ENCODE measurements at regions not wholly inside any gene's neighbourhood (a gene's known extent, or its start where the extent isn't known, plus 50 kb on each side); places are given as distances from the start of the nearest gene placed in this dataset.

GRCh38 chr13:100980171-100980570 lies 305.6 kb upstream of the TMTC4 start:
- no peaks in the 10 kb centered on the region for H3K4me1 ChIP-seq (ENCODE audit: control insufficient read depth, insufficient read depth, low read length)
- no peak overlapping the region for H2BK120ac ChIP-seq (ENCODE audit: low read depth, low read length)
- H3K4me2 ChIP-seq (ENCODE audit: low read depth, low read length) = no peak overlapping the region
- no peaks in the 10 kb centered on the region for H4K20me1 ChIP-seq (ENCODE audit: insufficient read depth, low read length)
- no peak overlapping the region for H2AFZ ChIP-seq (replicated peaks; ENCODE audit: low read length, poor library complexity)
- no peak overlapping the region for H2BK20ac ChIP-seq (ENCODE audit: low read depth, low read length)
- H3K18ac ChIP-seq (ENCODE audit: low read depth, low read length) = no peak overlapping the region
- POLR2A ChIA-PET (ENCODE audit: unreplicated experiment) = no interaction called here
- intact Hi-C loops (cut with micrococcal nuclease) = no loop called here
- no peak overlapping the region for H3K4ac ChIP-seq (ENCODE audit: low read depth, low read length)
- TF ChIP-seq CTCF (conservative IDR thresholded peaks at IDR 0.05; ENCODE audit: low read depth, low read length) (no peak), RCOR1 (IDR thresholded peaks at IDR 0.05; ENCODE audit: insufficient replicate concordance, low read length) (no peak)
- no peak overlapping the region for H2AK5ac ChIP-seq (ENCODE audit: low read depth, low read length)
- H3K23ac ChIP-seq (ENCODE audit: low read depth, low read length) = no peak overlapping the region
- ATAC-seq (ENCODE audit: low read depth) (no peak), DNase-seq (no peak)
- no peaks in the 10 kb centered on the region for H3K36me3 ChIP-seq (ENCODE audit: control insufficient read depth, insufficient read depth, low read length)
- H2BK15ac ChIP-seq (ENCODE audit: low read depth, low read length) = no peak overlapping the region
- in situ Hi-C loops (cut with MboI; ENCODE audit: low sequenced_read_pairs) = no loop called here
- no peak overlapping the region for H3K56ac ChIP-seq (ENCODE audit: extremely low read depth, insufficient read depth, low read length)
- H3K27ac ChIP-seq (ENCODE audit: insufficient read depth, low read length) = no peak overlapping the region
- CTCF ChIA-PET = no interaction called here
- no peaks in the 10 kb centered on the region for H3K79me1 ChIP-seq (ENCODE audit: low read depth in 1 of 2, low read length in 2 of 2)
- H3K9me1 ChIP-seq (ENCODE audit: insufficient read depth, low read length) = no peaks in the 10 kb centered on the region
- no peak overlapping the region for H4K8ac ChIP-seq (ENCODE audit: low read depth in 2 of 2, low read length in 2 of 2)
- no peaks in the 10 kb centered on the region for H3K9me3 ChIP-seq (ENCODE audit: control insufficient read depth, insufficient read depth, low read length)
- H2BK5ac ChIP-seq (ENCODE audit: low read depth, low read length, poor library complexity, severe bottlenecking) = no peak overlapping the region
- no TSS peak for BruUV-seq (replicated peaks)
- no peak overlapping the region for H4K91ac ChIP-seq (ENCODE audit: insufficient read depth, low read depth, low read length)
- dilution Hi-C loops (cut with HindIII; ENCODE audit: low sequenced_read_pairs, unreplicated experiment) = no loop called here
- H4K5ac ChIP-seq (ENCODE audit: low read depth, low read length) = no peak overlapping the region
- no peaks in the 10 kb centered on the region for H3K27me3 ChIP-seq (ENCODE audit: control insufficient read depth, insufficient read depth, low read length)
- no peak overlapping the region for H3K14ac ChIP-seq (replicated peaks; ENCODE audit: low read depth, low read length)
- H2AK9ac ChIP-seq (replicated peaks; ENCODE audit: low read depth, low read length, poor library complexity) = no peak overlapping the region
- H3K9ac ChIP-seq (ENCODE audit: low read depth, low read length) = no peak overlapping the region
- H3K4me3 ChIP-seq (ENCODE audit: insufficient read depth, low read depth, low read length) = no peak overlapping the region
